Epidermal melanocyte (primary cell): ENCODE measurements at regions not wholly inside any gene's neighbourhood (a gene's known extent, or its start where the extent isn't known, plus 50 kb on each side); places are given as distances from the start of the nearest gene placed in this dataset.

Experiments used
- DNase-seq: peaks from one replicate; pipeline ENCODE4 v3.0.0; 2011; ENCODE audit warnings: low spot score; ENCODE audit not compliant: insufficient read length

GRCh38 chr4:81960961-81961360 lies 412.8 kb downstream of the HNRNPD start:
- DNase-seq, result no peak

- DNase-seq, result no peak
Measured at GRCh38 chr4:81954271-81954670, 419.5 kb downstream of the HNRNPD start.

- no peak for DNase-seq
Measured at GRCh38 chr4:81951891-81952455, 421.8 kb downstream of the HNRNPD start.

DNA sequence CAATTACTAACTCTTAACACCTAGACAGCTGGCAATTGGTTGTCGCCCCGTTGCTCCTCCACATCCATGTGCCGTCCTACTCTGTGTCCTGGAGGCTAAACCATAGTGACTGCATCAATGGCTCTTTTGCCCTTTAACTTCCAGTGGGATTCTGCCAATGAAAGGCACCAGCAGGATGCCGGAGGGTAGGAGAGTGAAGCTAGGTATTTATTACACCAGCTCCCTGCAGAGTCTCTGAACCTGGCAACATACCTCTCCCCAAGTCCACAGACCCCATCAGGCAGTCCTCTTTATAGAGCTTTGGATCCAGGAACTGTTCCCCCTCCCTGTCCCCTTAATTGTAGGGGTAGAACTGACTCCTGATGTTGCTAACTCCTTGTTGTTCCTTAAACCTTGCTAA lies 426.8 kb downstream of the HNRNPD start:
- DNase-seq, result no peak

DNA sequence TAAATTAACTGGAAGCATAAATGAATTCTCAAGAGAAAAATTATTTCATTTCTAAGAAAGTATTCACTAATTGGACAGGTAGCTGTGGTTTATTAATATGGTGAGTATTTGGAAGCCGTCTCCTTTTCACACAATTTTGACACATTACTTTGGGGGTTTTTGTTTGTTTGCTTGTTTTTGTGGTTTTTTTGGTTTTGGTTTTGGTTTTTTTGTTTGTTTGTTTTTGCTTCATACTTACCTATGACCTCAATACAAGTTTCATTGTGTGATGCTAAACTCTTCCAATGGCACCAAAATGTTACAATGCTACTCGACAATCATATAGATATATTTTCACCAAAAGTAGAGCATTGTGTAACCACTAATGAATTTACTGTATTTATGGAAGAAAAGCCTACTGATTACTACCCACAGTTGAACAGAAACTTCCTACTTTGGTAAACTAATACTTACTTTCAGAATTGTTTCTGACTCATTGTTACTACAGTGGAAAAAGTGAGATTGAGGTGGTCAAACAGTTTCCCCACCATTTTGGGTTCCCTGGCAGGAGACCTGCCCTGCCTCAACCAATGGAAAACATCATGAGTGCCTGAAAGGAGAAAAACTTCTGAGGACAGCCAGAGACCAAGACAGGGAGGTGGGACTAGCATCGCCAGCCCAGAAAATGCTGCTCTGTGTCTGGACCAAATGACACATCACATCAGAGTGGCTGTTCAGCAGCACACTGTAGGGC lies 443.1 kb downstream of the HNRNPD start:
- no peak for DNase-seq

DNA sequence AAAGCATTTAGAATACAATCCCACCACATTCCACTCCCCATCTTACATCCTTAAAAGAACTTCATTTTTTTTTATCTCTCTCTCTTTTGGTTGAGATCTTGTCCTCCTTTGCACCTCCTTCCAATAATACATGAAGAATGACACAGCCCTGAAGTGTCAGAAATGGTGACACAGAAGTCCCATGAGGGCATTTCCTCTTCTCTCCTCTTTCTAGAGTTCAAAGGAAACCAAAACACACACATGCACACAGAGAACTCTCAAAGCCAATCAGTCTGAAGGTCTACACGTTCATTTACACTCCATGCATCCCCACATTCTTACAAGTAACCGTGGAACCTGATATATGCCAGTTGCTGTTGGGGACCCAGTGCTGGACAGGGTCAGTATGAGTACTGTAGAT lies 450.7 kb downstream of the HNRNPD start:
- DNase-seq, result no peak

- no peak for DNase-seq
Measured at GRCh38 chr4:81922313-81922712, 450.6 kb upstream of the RASGEF1B start.

DNA sequence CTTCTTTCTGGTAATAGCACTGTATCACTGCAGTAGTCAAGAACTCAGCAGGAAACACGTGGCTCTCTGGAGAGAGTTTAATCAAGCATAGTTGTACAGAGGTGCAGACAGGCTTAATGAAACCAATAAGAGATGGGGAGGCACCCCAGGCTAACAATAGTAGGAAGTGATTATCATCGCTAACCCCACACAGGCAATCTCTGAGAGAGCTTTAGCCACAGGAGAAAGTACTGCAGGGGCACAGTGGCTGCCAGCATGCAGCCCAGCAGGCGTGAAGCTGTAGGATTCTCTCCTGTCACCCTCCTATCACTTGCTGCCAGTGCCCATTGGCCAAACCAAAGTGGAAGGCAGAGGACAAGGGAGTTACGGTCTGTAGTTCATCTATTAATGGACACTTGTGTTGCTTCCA lies 450.0 kb upstream of the RASGEF1B start:
- no peak for DNase-seq

GRCh38 chr4:81919810-81920209 lies 448.1 kb upstream of the RASGEF1B start:
- no peak for DNase-seq

DNA sequence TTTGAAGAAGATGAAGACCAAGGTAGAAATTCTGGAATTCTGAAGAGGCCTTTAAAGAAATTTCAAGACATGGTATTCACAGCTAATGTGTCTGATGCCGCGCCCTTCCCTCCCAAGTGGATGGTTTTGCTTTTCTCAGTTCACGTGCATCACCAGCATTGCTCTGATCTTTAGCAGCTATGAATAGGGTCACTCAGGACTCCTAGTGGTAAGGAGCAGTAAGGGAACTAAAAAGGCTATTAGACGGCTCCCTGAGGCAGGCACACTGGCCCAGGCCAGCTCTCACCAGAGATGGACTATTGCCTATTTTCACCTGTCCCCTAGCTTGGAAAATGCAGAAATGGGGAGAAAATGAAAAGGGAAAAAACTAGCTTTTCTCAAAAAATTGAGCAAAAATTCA lies 447.5 kb upstream of the RASGEF1B start:
- no peak for DNase-seq

DNA sequence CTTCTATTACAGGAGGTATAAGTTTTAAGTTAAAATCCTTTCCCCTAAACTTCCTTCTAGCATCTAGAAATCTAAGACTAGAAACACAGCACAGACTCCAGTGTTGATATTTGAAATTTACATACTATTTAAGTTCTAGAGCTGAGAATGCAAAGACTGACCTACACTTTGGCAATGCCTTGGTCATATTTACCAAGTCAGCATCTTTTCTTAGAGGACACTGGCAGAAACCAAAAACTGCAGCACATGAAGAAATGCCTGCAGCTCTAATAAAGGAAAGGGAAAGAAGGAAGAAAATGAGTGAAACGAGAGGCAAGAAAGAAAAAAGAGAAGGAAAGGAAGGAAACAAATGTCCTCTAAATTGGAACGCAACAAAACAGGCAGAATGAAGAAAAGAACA lies 443.7 kb upstream of the RASGEF1B start:
- DNase-seq, result no peak

GRCh38 chr4:81914623-81915022 lies 442.9 kb upstream of the RASGEF1B start:
- DNase-seq, result no peak

DNA sequence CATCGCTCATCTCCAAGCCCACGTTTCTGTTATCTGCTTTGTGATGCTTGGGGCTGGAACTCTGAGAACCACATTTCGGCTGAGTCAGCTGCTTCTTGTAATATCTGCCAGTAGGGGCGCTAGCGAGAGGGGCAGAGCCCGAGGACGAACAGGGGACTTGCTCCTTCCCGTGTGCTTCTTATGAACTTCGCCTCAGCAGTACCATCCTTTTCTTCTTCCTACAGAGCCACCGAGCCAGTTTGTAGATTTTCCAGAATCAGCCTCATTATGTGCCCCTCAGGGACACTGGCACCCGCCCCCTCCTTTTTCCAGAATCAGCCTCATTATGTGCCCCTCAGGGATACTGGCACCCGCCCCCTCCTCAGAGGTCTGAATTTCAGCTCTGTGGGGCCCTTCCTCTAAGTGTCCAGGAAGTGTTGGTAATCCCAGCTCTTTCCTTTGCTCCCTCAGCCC lies 441.7 kb upstream of the RASGEF1B start:
- no peak for DNase-seq

DNA sequence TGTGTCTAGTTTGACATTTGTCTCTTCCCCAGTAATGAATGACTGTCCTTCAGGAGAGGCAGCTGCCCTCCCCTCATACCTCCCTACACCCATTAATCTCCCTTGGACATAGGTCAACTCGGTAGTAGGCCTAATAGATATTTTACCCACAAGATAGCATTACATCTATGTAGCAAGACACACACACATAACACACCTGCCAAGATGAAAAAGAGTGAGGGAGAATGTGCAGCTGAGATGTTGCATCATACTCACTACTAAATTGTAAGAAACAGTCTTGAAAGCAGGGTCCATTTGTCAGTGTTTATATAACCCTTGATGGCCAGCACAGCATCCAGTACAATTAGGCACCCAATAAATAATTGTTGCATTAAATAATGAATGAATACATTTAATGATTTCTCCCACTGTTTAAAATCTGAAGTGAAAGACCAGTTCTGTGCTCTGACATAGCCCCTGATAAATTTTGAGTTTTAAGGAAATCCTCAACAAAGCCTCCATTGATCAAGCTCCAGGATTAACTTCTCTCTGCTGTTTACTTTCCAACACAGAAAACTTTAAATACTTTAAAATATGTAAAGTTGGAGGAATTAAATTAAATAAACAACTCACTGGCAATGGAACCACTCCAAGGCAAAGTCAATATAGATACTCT lies 440.8 kb upstream of the RASGEF1B start:
- DNase-seq, result no peak

DNA sequence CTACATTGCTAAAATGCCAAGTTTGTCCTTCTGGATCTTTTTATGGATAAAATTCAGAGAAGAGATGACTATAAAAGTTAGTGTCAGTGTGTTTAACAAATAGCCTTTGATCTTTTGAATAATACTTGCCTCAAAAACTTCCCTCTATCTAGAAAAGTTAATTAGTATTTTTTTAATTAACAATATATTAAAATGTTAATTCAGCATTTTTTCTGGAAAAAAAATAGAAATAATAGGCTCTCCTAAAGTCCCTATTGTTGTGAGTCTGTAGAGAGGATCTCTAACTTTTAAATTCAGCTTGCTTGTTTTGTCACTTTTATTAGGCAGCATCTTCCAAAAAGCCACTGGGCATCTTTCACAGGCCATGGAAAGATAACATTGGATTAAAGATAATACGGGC lies 435.2 kb upstream of the RASGEF1B start:
- no peak for DNase-seq

- DNase-seq, result no peak
Measured at GRCh38 chr4:81905971-81906370, 434.3 kb upstream of the RASGEF1B start.

DNA sequence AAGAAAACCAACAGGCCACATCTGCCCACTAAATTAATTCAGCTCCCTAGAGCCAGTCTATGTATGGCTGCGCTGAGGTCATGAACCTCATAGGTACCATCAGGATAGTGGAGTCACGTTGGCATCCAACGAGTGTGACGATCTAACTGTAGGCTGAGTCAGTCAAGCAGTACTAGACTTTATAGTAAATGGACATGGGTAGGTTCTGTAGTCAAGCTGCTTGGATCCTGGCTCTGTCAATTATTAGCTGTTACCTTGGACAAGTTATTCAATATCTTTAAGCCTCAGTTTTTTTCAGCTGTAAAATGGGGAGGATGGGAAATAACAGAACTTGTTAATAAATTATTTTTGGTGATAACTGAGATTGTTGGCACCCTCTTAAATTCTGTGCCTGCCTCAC lies 432.4 kb upstream of the RASGEF1B start:
- DNase-seq, result no peak

GRCh38 chr4:81903212-81903611 lies 431.5 kb upstream of the RASGEF1B start:
- DNase-seq, result peak; percentile 29

DNA sequence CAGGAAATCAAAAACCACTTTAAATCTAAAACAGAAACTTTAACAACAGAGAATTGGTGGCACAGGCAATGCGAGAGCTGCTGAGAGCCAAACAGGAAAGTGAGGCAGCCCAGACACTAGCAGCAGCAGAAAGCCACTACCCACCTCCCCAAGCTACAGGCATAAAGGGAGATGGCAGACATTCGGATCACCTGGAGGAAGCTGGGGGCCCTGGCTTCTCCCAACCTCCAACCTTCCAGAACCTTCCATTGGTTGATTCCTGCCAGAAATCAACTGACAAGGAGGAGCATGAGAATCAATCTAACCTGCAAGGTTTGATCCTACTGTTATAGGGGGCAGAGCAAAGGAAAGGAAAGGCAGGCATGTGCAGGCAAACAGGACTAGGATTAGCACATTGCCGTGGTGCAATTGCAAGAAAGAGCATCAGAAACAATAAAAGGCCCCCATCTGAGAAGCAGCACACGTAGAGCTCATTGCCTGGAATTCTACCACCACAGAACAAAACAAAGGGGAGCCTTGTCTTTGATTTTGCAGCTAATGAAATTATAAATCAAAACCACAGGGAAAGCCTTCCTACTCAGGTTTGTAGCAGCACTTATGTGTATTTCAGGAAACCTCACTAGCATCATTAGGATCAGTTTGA lies 427.3 kb upstream of the RASGEF1B start:
- no peak for DNase-seq

GRCh38 chr4:81896936-81897335 lies 425.2 kb upstream of the RASGEF1B start:
- DNase-seq, result no peak

GRCh38 chr4:81891005-81891996 lies 419.6 kb upstream of the RASGEF1B start:
- DNase-seq, result no peak
